GM12878 (cell line): ENCODE measurements at regions not wholly inside any gene's neighbourhood (a gene's known extent, or its start where the extent isn't known, plus 50 kb on each side); places are given as distances from the start of the nearest gene placed in this dataset.

Experiments
- ATAC-seq: fragments of 200-7000 bp; cut with Tn5 transposase; 3 replicates; pipeline ENCODE4 v1.9.1; 2020; ENCODE audit warnings: mild to moderate bottlenecking, moderate library complexity
- BruUV-seq: library from RNA; stranded (reverse); fragments of 400-500 nt; replicated peaks from 2 replicates; lab custom pipeline; 2021; lab: Mats Ljungman, UMichigan
- CTCF ChIA-PET: fragments of 300-600 bp; sonication (Branson Sonifier 250); formaldehyde crosslinking; extraction: SDS; loops from one replicate; lab custom pipeline; 2021; ENCODE audit warnings: inconsistent platforms; lab: Yijun Ruan, JAX
- POLR2A ChIA-PET: fragments of 350-600 bp; formaldehyde crosslinking; extraction: SDS; loops from one replicate; lab custom pipeline; 2021; ENCODE audit warnings: inconsistent platforms; lab: Charles Lee
- RAD21 ChIA-PET: fragments of 300-600 bp; sonication (Branson Sonifier 250); formaldehyde crosslinking; loops from one replicate; lab custom pipeline; 2023; ENCODE audit warnings: antibody characterized with exemption; ENCODE audit not compliant: unreplicated experiment; lab: Charles Lee
- SMC1A ChIA-PET: fragments of 300-600 bp; sonication (Branson Sonifier 250); formaldehyde crosslinking; loops from one replicate; lab custom pipeline; 2023; ENCODE audit not compliant: unreplicated experiment, uncharacterized antibody; lab: Charles Lee
- DNase-seq: peaks from one replicate; pipeline ENCODE4 v3.0.0-alpha.2; 2011; ENCODE audit warnings: low read depth, low spot score
- FAIRE-seq: peaks from 3 replicates; lab custom pipeline; 2011; peaks lifted over from hg19 to GRCh38; lab: Jason Lieb, UNC
- H2AFZ ChIP-seq: 2 replicates; pipeline ENCODE4 v1.6.0; 2011; ENCODE audit warnings: low read depth, low read length, control low read depth; ENCODE audit not compliant: control insufficient read depth
- H3K27ac ChIP-seq: 2 replicates; pipeline ENCODE4 v1.5.1; 2011; ENCODE audit warnings: control low read depth; ENCODE audit not compliant: control insufficient read depth, insufficient read depth
- H3K27me3 ChIP-seq, 2 experiments: replicated peaks in 1 of 2; 2 replicates each; pipeline versions ENCODE4 v1.6.0 to v1.6.1; 2011; ENCODE audit warnings: low read length in 1 of 2; ENCODE audit not compliant: control insufficient read depth in 2 of 2, insufficient read depth in 2 of 2
- H3K36me3 ChIP-seq, 2 experiments: 2 replicates each; pipeline ENCODE4 v1.5.1; 2011; ENCODE audit warnings: low read length in 1 of 2; ENCODE audit not compliant: control insufficient read depth in 2 of 2, insufficient read depth in 2 of 2
- H3K4me1 ChIP-seq: 2 replicates; pipeline ENCODE4 v1.6.1; 2011; ENCODE audit warnings: mild to moderate bottlenecking, low read length, moderate library complexity, mixed read lengths; ENCODE audit not compliant: control insufficient read depth, insufficient read depth
- H3K4me2 ChIP-seq: 2 replicates; pipeline ENCODE4 v1.6.0; 2011; ENCODE audit warnings: control low read depth; ENCODE audit not compliant: control insufficient read depth, insufficient read depth
- H3K4me3 ChIP-seq: fragments of 200-600 bp; sonication (generic); 2 replicates; pipeline ENCODE4 v1.5.1; 2016
- H3K79me2 ChIP-seq: 2 replicates; pipeline ENCODE4 v1.6.0; 2011; ENCODE audit warnings: low read length; ENCODE audit not compliant: control insufficient read depth, insufficient read depth
- H3K9ac ChIP-seq: 2 replicates; pipeline ENCODE4 v1.8.0; 2011; ENCODE audit warnings: low read length, control low read depth, mixed read lengths; ENCODE audit not compliant: control insufficient read depth, insufficient read depth
- H3K9me3 ChIP-seq: replicated peaks from 3 replicates; pipeline ENCODE4 v1.5.1; 2011; ENCODE audit warnings: mild to moderate bottlenecking, low read length; ENCODE audit not compliant: control insufficient read depth, insufficient read depth
- H4K20me1 ChIP-seq: 2 replicates; pipeline ENCODE4 v1.6.0; 2011; ENCODE audit not compliant: control insufficient read depth, insufficient read depth
- ATF7 ChIP-seq: fragments of 450-650 bp; IDR thresholded peaks from 2 replicates; pipeline ENCODE4 v1.6.1; 2016; ENCODE audit warnings: low read depth, mild to moderate bottlenecking
- BCL11A ChIP-seq: IDR thresholded peaks from 2 replicates; pipeline ENCODE4 v1.6.1; 2011; ENCODE audit warnings: low read depth, low read length
- E2F8 ChIP-seq: fragments of 450-650 bp; IDR thresholded peaks from 2 replicates; pipeline ENCODE4 v1.6.1; 2018; ENCODE audit warnings: mild to moderate bottlenecking, low read depth, moderate library complexity; ENCODE audit not compliant: partially characterized antibody
- EZH2 ChIP-seq: IDR thresholded peaks from 2 replicates; pipeline ENCODE4 v1.6.1; 2012; ENCODE audit warnings: low read depth, mild to moderate bottlenecking, control low read depth, inconsistent platforms, low read length, borderline replicate concordance; ENCODE audit not compliant: control insufficient read depth
- IKZF1 ChIP-seq: fragments of 450-650 bp; conservative IDR thresholded peaks from 2 replicates; pipeline ENCODE4 v1.6.1; 2017; ENCODE audit warnings: antibody characterized with exemption, mild to moderate bottlenecking
- RUNX3 ChIP-seq: IDR thresholded peaks from 2 replicates; pipeline ENCODE4 v1.6.1; 2012; ENCODE audit warnings: low read length, inconsistent platforms
- SUPT20H ChIP-seq: IDR thresholded peaks from 2 replicates; pipeline ENCODE4 v1.6.1; 2011; ENCODE audit warnings: low read depth, mild to moderate bottlenecking, low read length, moderate library complexity, borderline replicate concordance; ENCODE audit not compliant: control insufficient read depth
- ZNF687 ChIP-seq: fragments of 450-650 bp; IDR thresholded peaks from 2 replicates; pipeline ENCODE4 v1.6.1; 2017; ENCODE audit warnings: mild to moderate bottlenecking, moderate library complexity
- WGBS: methylation state at CpG from one replicate; pipeline ENCODE4 v1.1.6; 2016; ENCODE audit warnings: low lambda C conversion rate; ENCODE audit not compliant: insufficient replicate concordance, insufficient coverage; ENCODE audit errors: missing lambda C conversion rate; 5-methylcytosine and 5-hydroxymethylcytosine counted together
- in situ Hi-C: fragments of 300-500 bp; cut with MboI; formaldehyde crosslinking; loops from 9 replicates; pipeline ENCODE4 v1.14.3; 2018; ENCODE audit warnings: mixed read lengths
- intact Hi-C: fragments of 100-400 bp; cut with micrococcal nuclease; formaldehyde crosslinking; loops from one replicate; pipeline ENCODE4 v1.14.2; 2022; ENCODE audit not compliant: unreplicated experiment

- TF ChIP-seq ZNF687 (no peak), RUNX3 (no peak), SUPT20H (no peak), ATF7 (no peak), E2F8 (no peak), BCL11A (no peak)
Observed at GRCh38 chr11:92739041-92739440, 230.4 kb upstream of the MTNR1B start (continued).

- no peak overlapping the region for H3K27ac ChIP-seq
- CTCF ChIA-PET = no interaction called here
- no peaks in the 10 kb centered on the region for H3K9me3 ChIP-seq
- H3K79me2 ChIP-seq = no peaks in the 10 kb centered on the region
- no peak overlapping the region for H3K4me2 ChIP-seq
- H2AFZ ChIP-seq = no peak overlapping the region
- ATAC-seq (no peak), DNase-seq (no peak), FAIRE-seq (no peak)
- intact Hi-C loops (no loop called here), in situ Hi-C loops (no loop called here)
- H3K9ac ChIP-seq = no peak overlapping the region
- SMC1A ChIA-PET = no interaction called here
- TF ChIP-seq IKZF1 (no peak), EZH2 (no peak)
- RAD21 ChIA-PET = no interaction called here
- POLR2A ChIA-PET = no interaction called here
- H3K27me3 ChIP-seq = no peaks in the 10 kb centered on the region
- no peaks in the 10 kb centered on the region for H3K4me1 ChIP-seq
- H3K4me3 ChIP-seq = no peak overlapping the region
- no TSS peak for BruUV-seq
- H3K36me3 ChIP-seq = no peaks in the 10 kb centered on the region
- no peaks in the 10 kb centered on the region for H4K20me1 ChIP-seq
- WGBS = 0% methylated on average over 2 of the region's 2 CpGs
Observed at GRCh38 chr11:92739491-92739890, 230.0 kb upstream of the MTNR1B start.
